Erythroblast (primary cell): ENCODE measurements at regions not wholly inside any gene's neighbourhood (a gene's known extent, or its start where the extent isn't known, plus 50 kb on each side); places are given as distances from the start of the nearest gene placed in this dataset.

Experiments
- GATA1 ChIP-seq: IDR thresholded peaks from 2 replicates; pipeline ENCODE4 v1.6.1; 2011; ENCODE audit warnings: low read depth, mild to moderate bottlenecking, control low read depth, low read length, moderate library complexity
- POLR2A ChIP-seq: IDR thresholded peaks from 2 replicates; pipeline ENCODE4 v1.6.1; 2011; ENCODE audit warnings: mild to moderate bottlenecking, low read length

DNA sequence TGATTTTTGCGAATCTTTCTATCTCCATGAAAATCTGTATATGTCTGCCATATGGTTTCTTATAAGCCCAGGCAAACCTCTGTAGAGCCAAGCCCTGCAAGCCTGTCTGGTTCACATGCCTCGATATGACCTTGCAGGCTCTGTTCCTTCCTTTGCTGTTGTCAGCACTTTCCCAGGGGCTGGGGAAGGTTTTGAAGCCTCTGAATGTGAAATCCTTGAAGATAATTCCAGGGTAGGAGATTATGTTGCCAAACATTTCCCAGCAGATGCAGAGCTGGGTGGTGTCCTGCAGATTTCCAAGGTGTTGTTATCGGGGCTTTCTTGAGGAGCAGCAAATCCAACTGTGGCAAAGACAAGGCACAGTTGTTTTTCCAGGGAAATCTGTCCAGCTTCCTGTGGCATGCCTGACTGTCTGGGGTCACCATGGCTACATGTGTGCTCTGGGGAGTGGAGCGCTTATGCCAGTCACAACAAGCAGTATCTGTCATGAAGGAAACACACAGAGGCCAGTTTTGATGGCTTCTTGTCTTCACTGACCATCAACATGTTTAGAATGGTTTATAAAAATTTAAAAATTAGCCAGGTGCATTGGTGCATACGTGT, 60.7 kb upstream of the RPS23 start:
- TF ChIP-seq POLR2A, result no peak
- TF ChIP-seq GATA1, result no peak
